ENCODE measurements at regions not wholly inside any gene's neighbourhood (a gene's known extent, or its start where the extent isn't known, plus 50 kb on each side); places are given as distances from the start of the nearest gene placed in this dataset.

DNA sequence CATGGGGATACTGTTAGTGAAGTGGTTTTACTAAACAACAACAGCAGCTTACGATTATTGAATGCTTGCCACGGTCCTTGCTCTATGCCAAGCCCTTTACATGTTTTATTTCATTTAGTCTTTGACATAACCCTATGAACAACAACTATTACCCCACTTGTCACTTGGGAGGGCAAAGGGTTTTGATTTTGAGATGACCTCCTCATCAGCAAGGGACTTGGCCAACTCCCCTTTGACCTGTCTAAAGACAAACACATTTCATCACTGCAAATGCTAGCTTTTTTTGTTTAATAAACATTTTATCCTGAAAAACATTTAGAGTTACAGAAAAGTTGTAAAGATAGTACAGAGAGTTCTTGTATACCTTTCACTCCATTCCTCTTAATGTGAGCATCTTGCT lies 152.5 kb upstream of the WNT4 start:
- Histone ChIP-seq H3K23me2 (ENCODE audit: low read depth, low read length) (no peaks in the 10 kb centered on the region), H4K20me1 (replicated peaks in 1 of 2; ENCODE audit: control insufficient read depth in 1 of 2, insufficient read depth in 2 of 2, low read length in 2 of 2) (no peaks in the 10 kb centered on the region), H3K27ac (ENCODE audit: low read depth, low read length) (no peak overlapping the region), H2BK15ac (ENCODE audit: low read length) (no peak overlapping the region), H3K14ac (ENCODE audit: insufficient read length) (no peak overlapping the region), H2BK5ac (ENCODE audit: low read depth, low read length) (no peak overlapping the region), H3K36me3 (ENCODE audit: control insufficient read depth in 2 of 4, insufficient read depth in 4 of 4, low read length in 3 of 4) (no peaks in the 10 kb centered on the region), H2AFZ (ENCODE audit: low read length) (no peak overlapping the region), H4K5ac (ENCODE audit: insufficient read length, low read depth, low read length) (no peak overlapping the region), H3K79me2 (ENCODE audit: control insufficient read depth in 1 of 2, insufficient read depth in 2 of 2, low read length in 2 of 2) (no peaks in the 10 kb centered on the region), H3K18ac (ENCODE audit: extremely low read depth, low read length) (no peak overlapping the region), H3K79me1 (ENCODE audit: low read depth, low read length) (no peaks in the 10 kb centered on the region), H3K4me3 (ENCODE audit: extremely low read depth in 1 of 4, insufficient read depth in 2 of 4, low read depth in 3 of 4, low read length in 4 of 4) (no peak overlapping the region), H3K4me1 (replicated peaks in 1 of 4; ENCODE audit: control insufficient read depth in 3 of 4, insufficient read depth in 4 of 4, low read length in 3 of 4) (no peaks in the 10 kb centered on the region; a peak in 1 of 7 replicates), H3K23ac (ENCODE audit: insufficient read length) (no peak overlapping the region), H3K27me3 (replicated peaks in 1 of 4; ENCODE audit: control insufficient read depth in 3 of 4, extremely low read depth in 1 of 4, insufficient read depth in 3 of 4, low read length in 3 of 4) (no peaks in the 10 kb centered on the region), H3K9me3 (ENCODE audit: insufficient read depth in 2 of 2, low read depth in 1 of 2, low read length in 1 of 2) (0 out of 4 replicates have a peak, but pooled peaks cover 0 to 7% of the 10 kb centered on the region in 2 experiments), H4K91ac (replicated peaks; ENCODE audit: insufficient read length, low read length) (no peak overlapping the region), H2BK12ac (ENCODE audit: low read depth, low read length) (no peak overlapping the region), H3K4ac (replicated peaks; ENCODE audit: insufficient read length, low read depth, low read length) (no peak overlapping the region), H3K4me2 (ENCODE audit: insufficient read depth in 1 of 2, low read depth in 2 of 2, low read length in 2 of 2) (no peak overlapping the region), H3K56ac (replicated peaks; ENCODE audit: insufficient read length, low read depth, low read length) (no peak overlapping the region), H2BK120ac (replicated peaks; ENCODE audit: low read depth, low read length) (no peak overlapping the region), H4K8ac (ENCODE audit: extremely low read depth, insufficient read depth, low read length) (no peak overlapping the region), H3K9ac (replicated peaks in 1 of 4; ENCODE audit: extremely low read depth in 1 of 4, low read depth in 3 of 4, low read length in 3 of 4) (no peak overlapping the region), H2BK20ac (ENCODE audit: low read length) (no peak overlapping the region), H2AK5ac (ENCODE audit: low read depth, low read length) (no peak overlapping the region)
- CTCF ChIA-PET (ENCODE audit: partially characterized antibody), result no interaction called here
- DNase-seq (ENCODE audit: low read depth in 1 of 2, low spot score in 2 of 2), result no peak
- no peak for FAIRE-seq
- TF ChIP-seq GABPA (IDR thresholded peaks at IDR 0.05; ENCODE audit: borderline replicate concordance, insufficient read depth, low read length), result no peak
- TF ChIP-seq, protein P1, sequence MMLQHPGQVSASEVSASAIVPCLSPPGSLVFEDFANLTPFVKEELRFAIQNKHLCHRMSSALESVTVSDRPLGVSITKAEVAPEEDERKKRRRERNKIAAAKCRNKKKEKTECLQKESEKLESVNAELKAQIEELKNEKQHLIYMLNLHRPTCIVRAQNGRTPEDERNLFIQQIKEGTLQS (IDR thresholded peaks at IDR 0.05; ENCODE audit: insufficient read depth, low read depth, low read length), result no peak
- no peak for TF ChIP-seq SP1 (IDR thresholded peaks at IDR 0.05; ENCODE audit: low read depth, low read length)
- TF ChIP-seq SIRT6 (IDR thresholded peaks at IDR 0.05; ENCODE audit: low read length), result no peak
- no peak for TF ChIP-seq JUND (IDR thresholded peaks at IDR 0.05; ENCODE audit: low read length)
- no peak for TF ChIP-seq SRF (IDR thresholded peaks at IDR 0.05; ENCODE audit: low read depth, low read length)
- TF ChIP-seq, protein P2, sequence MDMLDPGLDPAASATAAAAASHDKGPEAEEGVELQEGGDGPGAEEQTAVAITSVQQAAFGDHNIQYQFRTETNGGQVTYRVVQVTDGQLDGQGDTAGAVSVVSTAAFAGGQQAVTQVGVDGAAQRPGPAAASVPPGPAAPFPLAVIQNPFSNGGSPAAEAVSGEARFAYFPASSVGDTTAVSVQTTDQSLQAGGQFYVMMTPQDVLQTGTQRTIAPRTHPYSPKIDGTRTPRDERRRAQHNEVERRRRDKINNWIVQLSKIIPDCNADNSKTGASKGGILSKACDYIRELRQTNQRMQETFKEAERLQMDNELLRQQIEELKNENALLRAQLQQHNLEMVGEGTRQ (IDR thresholded peaks at IDR 0.05; ENCODE audit: low read length), result no peak
- TF ChIP-seq SIN3A (conservative IDR thresholded peaks at IDR 0.05 in 1 of 2, IDR thresholded peaks at IDR 0.05 in 1 of 2; ENCODE audit: low read depth in 1 of 2, low read length in 2 of 2), result no peak
- no peak for TF ChIP-seq NRF1 (IDR thresholded peaks at IDR 0.05; ENCODE audit: low read depth, low read length)
- no peak for TF ChIP-seq ASH2L (IDR thresholded peaks at IDR 0.05; ENCODE audit: low read length)
- no peak for TF ChIP-seq CBX8 (IDR thresholded peaks at IDR 0.05; ENCODE audit: borderline replicate concordance, low read depth, low read length)
- no peak for TF ChIP-seq TAF1 (IDR thresholded peaks at IDR 0.05; ENCODE audit: low read depth, low read length)
- TF ChIP-seq CEBPB (IDR thresholded peaks at IDR 0.05; ENCODE audit: low read depth, low read length), result no peak
- no peak for TF ChIP-seq YY1 (IDR thresholded peaks at IDR 0.05; ENCODE audit: low read depth, low read length)
- TF ChIP-seq CHD1 (IDR thresholded peaks at IDR 0.05; ENCODE audit: low read depth, low read length), result no peak
- 88% methylated on average over 2 of the region's 2 CpGs; no CpG with 5 or more reads in 1 of the 2 experiments for WGBS, 2 experiments (ENCODE audit: extremely low coverage in 1 of 2, insufficient coverage in 1 of 2, insufficient read length in 1 of 2, insufficient replicate concordance in 2 of 2, low coverage in 1 of 2, low lambda C conversion rate in 2 of 2, missing lambda C conversion rate in 1 of 2)
- POLR2A ChIA-PET (ENCODE audit: partially characterized antibody), result interaction anchor here (0.8 kb wide), 1 partner anchor 229 kb away, joined by 3 read pairs; no protein-coding TSS in a partner anchor

Data from H1 (cell line).